GM12878 (cell line): ENCODE measurements at regions not wholly inside any gene's neighbourhood (a gene's known extent, or its start where the extent isn't known, plus 50 kb on each side); places are given as distances from the start of the nearest gene placed in this dataset.

Source experiments
- ATAC-seq: fragments of 200-7000 bp; cut with Tn5 transposase; 3 replicates; pipeline ENCODE4 v1.9.1; 2020; ENCODE audit warnings: mild to moderate bottlenecking, moderate library complexity
- BruUV-seq: library from RNA; stranded (reverse); fragments of 400-500 nt; replicated peaks from 2 replicates; lab custom pipeline; 2021; lab: Mats Ljungman, UMichigan
- CTCF ChIA-PET: fragments of 300-600 bp; sonication (Branson Sonifier 250); formaldehyde crosslinking; extraction: SDS; loops from one replicate; lab custom pipeline; 2021; ENCODE audit warnings: inconsistent platforms; lab: Yijun Ruan, JAX
- POLR2A ChIA-PET: fragments of 350-600 bp; formaldehyde crosslinking; extraction: SDS; loops from one replicate; lab custom pipeline; 2021; ENCODE audit warnings: inconsistent platforms; lab: Charles Lee
- RAD21 ChIA-PET: fragments of 300-600 bp; sonication (Branson Sonifier 250); formaldehyde crosslinking; loops from one replicate; lab custom pipeline; 2023; ENCODE audit warnings: antibody characterized with exemption; ENCODE audit not compliant: unreplicated experiment; lab: Charles Lee
- SMC1A ChIA-PET: fragments of 300-600 bp; sonication (Branson Sonifier 250); formaldehyde crosslinking; loops from one replicate; lab custom pipeline; 2023; ENCODE audit not compliant: unreplicated experiment, uncharacterized antibody; lab: Charles Lee
- DNase-seq: peaks from one replicate; pipeline ENCODE4 v3.0.0-alpha.2; 2011; ENCODE audit warnings: low read depth, low spot score
- FAIRE-seq: peaks from 3 replicates; lab custom pipeline; 2011; peaks lifted over from hg19 to GRCh38; lab: Jason Lieb, UNC
- H2AFZ ChIP-seq: 2 replicates; pipeline ENCODE4 v1.6.0; 2011; ENCODE audit warnings: low read depth, low read length, control low read depth; ENCODE audit not compliant: control insufficient read depth
- H3K27ac ChIP-seq: 2 replicates; pipeline ENCODE4 v1.5.1; 2011; ENCODE audit warnings: control low read depth; ENCODE audit not compliant: control insufficient read depth, insufficient read depth
- H3K27me3 ChIP-seq, 2 experiments: replicated peaks in 1 of 2; 2 replicates each; pipeline versions ENCODE4 v1.6.0 to v1.6.1; 2011; ENCODE audit warnings: low read length in 1 of 2; ENCODE audit not compliant: control insufficient read depth in 2 of 2, insufficient read depth in 2 of 2
- H3K36me3 ChIP-seq, 2 experiments: 2 replicates each; pipeline ENCODE4 v1.5.1; 2011; ENCODE audit warnings: low read length in 1 of 2; ENCODE audit not compliant: control insufficient read depth in 2 of 2, insufficient read depth in 2 of 2
- H3K4me1 ChIP-seq: 2 replicates; pipeline ENCODE4 v1.6.1; 2011; ENCODE audit warnings: mild to moderate bottlenecking, low read length, moderate library complexity, mixed read lengths; ENCODE audit not compliant: control insufficient read depth, insufficient read depth
- H3K4me2 ChIP-seq: 2 replicates; pipeline ENCODE4 v1.6.0; 2011; ENCODE audit warnings: control low read depth; ENCODE audit not compliant: control insufficient read depth, insufficient read depth
- H3K4me3 ChIP-seq: fragments of 200-600 bp; sonication (generic); 2 replicates; pipeline ENCODE4 v1.5.1; 2016
- H3K79me2 ChIP-seq: 2 replicates; pipeline ENCODE4 v1.6.0; 2011; ENCODE audit warnings: low read length; ENCODE audit not compliant: control insufficient read depth, insufficient read depth
- H3K9ac ChIP-seq: 2 replicates; pipeline ENCODE4 v1.8.0; 2011; ENCODE audit warnings: low read length, control low read depth, mixed read lengths; ENCODE audit not compliant: control insufficient read depth, insufficient read depth
- H3K9me3 ChIP-seq: replicated peaks from 3 replicates; pipeline ENCODE4 v1.5.1; 2011; ENCODE audit warnings: mild to moderate bottlenecking, low read length; ENCODE audit not compliant: control insufficient read depth, insufficient read depth
- H4K20me1 ChIP-seq: 2 replicates; pipeline ENCODE4 v1.6.0; 2011; ENCODE audit not compliant: control insufficient read depth, insufficient read depth
- ATF3 ChIP-seq: IDR thresholded peaks from 2 replicates; pipeline ENCODE4 v1.6.1; 2011; ENCODE audit warnings: low read depth, mild to moderate bottlenecking, low read length, moderate library complexity, borderline replicate concordance; ENCODE audit errors: extremely low read depth
- CREM ChIP-seq: IDR thresholded peaks from 2 replicates; pipeline ENCODE4 v1.6.1; 2014; ENCODE audit warnings: antibody characterized with exemption, low read depth
- EGR1 ChIP-seq, 2 experiments: IDR thresholded peaks; 1 replicate in 1 of 2; 2 replicates in 1 of 2; pipeline ENCODE4 v1.6.1; 2011 to 2012; ENCODE audit warnings: low read depth in 2 of 2, low read length in 2 of 2, borderline replicate concordance in 1 of 2, mild to moderate bottlenecking in 1 of 2, moderate library complexity in 1 of 2
- EP300 ChIP-seq, 2 experiments: fragments of 150-350 bp in 1 of 2; IDR thresholded peaks; 2 replicates each; pipeline ENCODE4 v1.6.1; 2011 to 2012; ENCODE audit warnings: low read depth in 2 of 2, low read length in 2 of 2, borderline replicate concordance in 1 of 2, improper control_type of control experiment in 1 of 2, inconsistent platforms in 1 of 2; ENCODE audit not compliant: control insufficient read depth in 1 of 2
- NBN ChIP-seq: fragments of 450-650 bp; IDR thresholded peaks from 2 replicates; pipeline ENCODE4 v1.6.1; 2016
- NFIC ChIP-seq: IDR thresholded peaks from 2 replicates; pipeline ENCODE4 v1.6.1; 2012; ENCODE audit warnings: low read depth, mild to moderate bottlenecking, inconsistent platforms, low read length, moderate library complexity
- NR2F1 ChIP-seq: fragments of 450-650 bp; conservative IDR thresholded peaks from 2 replicates; pipeline ENCODE4 v1.6.1; 2017; ENCODE audit warnings: mild to moderate bottlenecking
- PKNOX1 ChIP-seq: fragments of 450-650 bp; IDR thresholded peaks from 2 replicates; pipeline ENCODE4 v1.6.1; 2016; ENCODE audit warnings: mild to moderate bottlenecking
- POLR2AphosphoS5 ChIP-seq: IDR thresholded peaks from 2 replicates; pipeline ENCODE4 v1.6.1; 2011; ENCODE audit warnings: mild to moderate bottlenecking, low read length, inconsistent platforms
- POU2F2 ChIP-seq: IDR thresholded peaks from 3 replicates; pipeline ENCODE4 v1.6.1; 2011; ENCODE audit warnings: low read depth, mild to moderate bottlenecking, low read length, borderline replicate concordance
- RAD21 ChIP-seq: IDR thresholded peaks from 2 replicates; pipeline ENCODE4 v1.6.1; 2011; ENCODE audit warnings: mild to moderate bottlenecking, low read depth, low read length, moderate library complexity; ENCODE audit not compliant: insufficient read depth
- RELA ChIP-seq: fragments of 450-650 bp; IDR thresholded peaks from 2 replicates; pipeline ENCODE4 v1.8.0; 2014; ENCODE audit warnings: borderline replicate concordance; ENCODE audit not compliant: partially characterized antibody
- SMAD1 ChIP-seq: fragments of 450-650 bp; IDR thresholded peaks from 2 replicates; pipeline ENCODE4 v1.6.1; 2018; ENCODE audit warnings: mild to moderate bottlenecking, low read depth; ENCODE audit not compliant: partially characterized antibody
- SRF ChIP-seq, 2 experiments: IDR thresholded peaks; 2 replicates each; pipeline ENCODE4 v1.6.1; 2011; ENCODE audit warnings: low read depth in 2 of 2, low read length in 2 of 2, mild to moderate bottlenecking in 1 of 2, moderate library complexity in 1 of 2
- STAT3 ChIP-seq: IDR thresholded peaks from 2 replicates; pipeline ENCODE4 v1.6.1; 2011; ENCODE audit warnings: low read depth, low read length, improper control_type of control experiment
- USF1 ChIP-seq: IDR thresholded peaks from 2 replicates; pipeline ENCODE4 v1.6.1; 2011; ENCODE audit warnings: borderline replicate concordance, low read depth, mild to moderate bottlenecking, moderate library complexity, mixed read lengths, low read length; ENCODE audit not compliant: insufficient read depth; ENCODE audit errors: extremely low read length
- ZNF24 ChIP-seq: fragments of 450-650 bp; IDR thresholded peaks from 2 replicates; pipeline ENCODE4 v1.6.1; 2017; ENCODE audit warnings: antibody characterized with exemption, mild to moderate bottlenecking
- ZNF274 ChIP-seq: IDR thresholded peaks from one replicate; pipeline ENCODE4 v1.8.0; 2011; ENCODE audit not compliant: insufficient read length, insufficient read depth
- ZNF592 ChIP-seq: fragments of 450-650 bp; IDR thresholded peaks from 2 replicates; pipeline ENCODE4 v1.6.1; 2017; ENCODE audit warnings: mild to moderate bottlenecking, moderate library complexity
- WGBS: methylation state at CpG from one replicate; pipeline ENCODE4 v1.1.6; 2016; ENCODE audit warnings: low lambda C conversion rate; ENCODE audit not compliant: insufficient replicate concordance, insufficient coverage; ENCODE audit errors: missing lambda C conversion rate; 5-methylcytosine and 5-hydroxymethylcytosine counted together
- in situ Hi-C: fragments of 300-500 bp; cut with MboI; formaldehyde crosslinking; loops from 9 replicates; pipeline ENCODE4 v1.14.3; 2018; ENCODE audit warnings: mixed read lengths
- intact Hi-C: fragments of 100-400 bp; cut with micrococcal nuclease; formaldehyde crosslinking; loops from one replicate; pipeline ENCODE4 v1.14.2; 2022; ENCODE audit not compliant: unreplicated experiment

- no peaks in the 10 kb centered on the region for H3K4me1 ChIP-seq
- ChIA-PET POLR2A (no interaction called here), RAD21 (no interaction called here), SMC1A (no interaction called here), CTCF (no interaction called here)
- no peaks in the 10 kb centered on the region for H3K79me2 ChIP-seq
- H3K27ac ChIP-seq: no peak overlapping the region
- no peak for DNase-seq
- in situ Hi-C loops (no loop called here), intact Hi-C loops (no loop called here)
- no peak overlapping the region for H2AFZ ChIP-seq
- no peak overlapping the region for H3K4me2 ChIP-seq
- FAIRE-seq: no peak
- H3K9ac ChIP-seq: no peak overlapping the region
- WGBS: 38% methylated on average over 3 of the region's 3 CpGs
- no peaks in the 10 kb centered on the region for H3K36me3 ChIP-seq
- TF ChIP-seq NFIC (no peak), RELA (no peak), ZNF274 (no peak), NR2F1 (no peak), EGR1 (IDR thresholded peaks at IDR 0.05; ENCODE audit: borderline replicate concordance in 1 of 2, low read depth in 2 of 2, low read length in 2 of 2) (no peak), SRF (IDR thresholded peaks at IDR 0.05; ENCODE audit: low read depth in 2 of 2, low read length in 2 of 2) (no peak), SMAD1 (no peak), ZNF24 (no peak), ZNF592 (no peak), RAD21 (no peak), POU2F2 (no peak), EP300 (IDR thresholded peaks at IDR 0.05; ENCODE audit: borderline replicate concordance in 1 of 2, control insufficient read depth in 1 of 2, low read depth in 2 of 2, low read length in 2 of 2) (no peak), ATF3 (no peak), STAT3 (no peak), CREM (no peak), PKNOX1 (no peak), USF1 (no peak), POLR2AphosphoS5 (no peak), NBN (no peak)
- H3K27me3 ChIP-seq: no peaks in the 10 kb centered on the region
- no peak for ATAC-seq
- H3K9me3 ChIP-seq: no peaks in the 10 kb centered on the region; the same call in 2 of the 3 replicates
- no peaks in the 10 kb centered on the region for H4K20me1 ChIP-seq
- H3K4me3 ChIP-seq: no peak overlapping the region
- no TSS peak for BruUV-seq
Observed at GRCh38 chrX:55142206-55142918, 53.5 kb downstream of the PAGE2 start.
